HG02884 (cell line): ENCODE measurements at regions not wholly inside any gene's neighbourhood (a gene's known extent, or its start where the extent isn't known, plus 50 kb on each side); places are given as distances from the start of the nearest gene placed in this dataset.

Source experiments
- ATAC-seq: cut with Tn5 transposase; IDR thresholded peaks from one replicate; pipeline ENCODE4 v1.9.1; 2021; ENCODE audit warnings: mild to moderate bottlenecking, moderate library complexity; ENCODE audit not compliant: unreplicated experiment

GRCh38 chr2:15858466-15858865 is 81.9 kb upstream of the MYCN start:
- no peak for ATAC-seq

GRCh38 chr2:15860051-15860663 is 80.2 kb upstream of the MYCN start:
- ATAC-seq = no peak

- ATAC-seq = no peak
Measured at GRCh38 chr2:15860760-15861159, 79.6 kb upstream of the MYCN start.

GRCh38 chr2:15861172-15861822 is 79.1 kb upstream of the MYCN start:
- no peak for ATAC-seq

GRCh38 chr2:15861898-15862297 is 78.5 kb upstream of the MYCN start:
- no peak for ATAC-seq

GRCh38 chr2:15863089-15863488 is 77.3 kb upstream of the MYCN start:
- ATAC-seq = no peak

GRCh38 chr2:15863494-15864175 is 76.7 kb upstream of the MYCN start:
- ATAC-seq = no peak

- no peak for ATAC-seq
Measured at GRCh38 chr2:15864176-15864769, 76.1 kb upstream of the MYCN start.

GRCh38 chr2:15865923-15866322 is 74.4 kb upstream of the MYCN start:
- ATAC-seq = no peak

- no peak for ATAC-seq
Measured at GRCh38 chr2:15866563-15867193, 73.7 kb upstream of the MYCN start.

GRCh38 chr2:15867194-15868171 is 72.9 kb upstream of the MYCN start:
- ATAC-seq = no peak

GRCh38 chr2:15868186-15868585 is 72.2 kb upstream of the MYCN start:
- ATAC-seq = no peak

GRCh38 chr2:15868704-15869103 is 71.6 kb upstream of the MYCN start:
- no peak for ATAC-seq

GRCh38 chr2:15869396-15869795 is 71.0 kb upstream of the MYCN start:
- ATAC-seq = no peak

- no peak for ATAC-seq
Measured at GRCh38 chr2:15869871-15870270, 70.5 kb upstream of the MYCN start.

GRCh38 chr2:15870565-15870964 is 69.8 kb upstream of the MYCN start:
- no peak for ATAC-seq

- ATAC-seq = no peak
Measured at GRCh38 chr2:15871239-15871783, 69.0 kb upstream of the MYCN start.

- ATAC-seq = no peak
Measured at GRCh38 chr2:15872854-15873253, 67.5 kb upstream of the MYCN start.

- ATAC-seq = no peak
Measured at GRCh38 chr2:15874321-15874720, 66.0 kb upstream of the MYCN start.
